HepG2 (cell line): ENCODE measurements at regions not wholly inside any gene's neighbourhood (a gene's known extent, or its start where the extent isn't known, plus 50 kb on each side); places are given as distances from the start of the nearest gene placed in this dataset.

Experiments used
- ATAC-seq: fragments of 200-7000 bp; cut with Tn5 transposase; 3 replicates; pipeline ENCODE4 v1.9.1; 2020; ENCODE audit warnings: mild to moderate bottlenecking, moderate library complexity
- BruUV-seq: library from RNA; stranded (reverse); fragments of 400-500 nt; replicated peaks from 2 replicates; lab custom pipeline; 2021; lab: Mats Ljungman, UMichigan
- CTCF ChIA-PET: fragments of 300-600 bp; formaldehyde crosslinking; extraction: SDS; loops from one replicate; lab custom pipeline; 2021; ENCODE audit warnings: low total read pairs, inconsistent platforms, low intra/inter-chr PET ratio; lab: Yijun Ruan, JAX
- POLR2A ChIA-PET: fragments of 350-600 bp; sonication (Branson Sonifier 250); formaldehyde crosslinking; loops from one replicate; lab custom pipeline; 2020; ENCODE audit warnings: antibody characterized with exemption, inconsistent platforms; lab: Yijun Ruan, JAX
- DNase-seq: peaks from one replicate; pipeline ENCODE4 v3.0.0-alpha.2; 2015; ENCODE audit warnings: low spot score
- FAIRE-seq: peaks from 3 replicates; lab custom pipeline; 2011; peaks lifted over from hg19 to GRCh38; lab: Jason Lieb, UNC
- H2AFZ ChIP-seq: one replicate; pipeline ENCODE4 v1.6.1; 2011; ENCODE audit warnings: low read length, inconsistent platforms
- H3K27ac ChIP-seq: fragments of 300-600 bp; 3 replicates; pipeline ENCODE4 v1.8.0; 2011; ENCODE audit warnings: mixed run types, mild to moderate bottlenecking, mixed read lengths, low read length, inconsistent platforms; ENCODE audit not compliant: insufficient read depth; ENCODE audit errors: extremely low read length
- H3K27me3 ChIP-seq, 2 experiments: fragments of 200-600 bp in 1 of 2; 2 replicates in 1 of 2; 3 replicates in 1 of 2; pipeline versions ENCODE4 v1.6.0 to v1.8.0; 2011; ENCODE audit warnings: low read length in 2 of 2, mild to moderate bottlenecking in 2 of 2, moderate library complexity in 2 of 2, inconsistent platforms in 1 of 2; ENCODE audit not compliant: insufficient read depth in 2 of 2, control insufficient read depth in 1 of 2
- H3K36me3 ChIP-seq, 2 experiments: fragments of 200-600 bp in 1 of 2; replicated peaks in 1 of 2; 2 replicates in 1 of 2; 3 replicates in 1 of 2; pipeline versions ENCODE4 v1.5.1 to v1.8.0; 2011; ENCODE audit warnings: low read length in 2 of 2, inconsistent platforms in 1 of 2; ENCODE audit not compliant: insufficient read depth in 2 of 2, control insufficient read depth in 1 of 2
- H3K4me1 ChIP-seq: 2 replicates; pipeline ENCODE4 v1.5.1; 2012; ENCODE audit warnings: low read length, inconsistent platforms; ENCODE audit not compliant: insufficient read depth
- H3K4me2 ChIP-seq: 2 replicates; pipeline ENCODE4 v1.6.0; 2011; ENCODE audit warnings: low read depth, low read length, inconsistent platforms
- H3K4me3 ChIP-seq, 3 experiments: fragments of 200-600 bp in 1 of 3; sonication (generic), shearing (Covaris generic) in 1 of 3; replicated peaks in 1 of 3; 2 replicates each; pipeline ENCODE4 v1.5.1; 2011 to 2016; ENCODE audit warnings: low read length in 3 of 3, inconsistent platforms in 2 of 3, low read depth in 2 of 3, mild to moderate bottlenecking in 2 of 3, control low read depth in 1 of 3, mixed read lengths in 1 of 3; ENCODE audit not compliant: insufficient read depth in 1 of 3
- H3K79me2 ChIP-seq: one replicate; pipeline ENCODE4 v1.6.1; 2011; ENCODE audit warnings: low read length, inconsistent platforms; ENCODE audit not compliant: insufficient read depth
- H3K9ac ChIP-seq: 2 replicates; pipeline ENCODE4 v1.6.0; 2011; ENCODE audit warnings: mild to moderate bottlenecking, low read depth, low read length, inconsistent platforms; ENCODE audit not compliant: insufficient read depth
- H3K9me3 ChIP-seq: 2 replicates; pipeline ENCODE4 v1.5.1; 2012; ENCODE audit warnings: mild to moderate bottlenecking, low read length
- H4K20me1 ChIP-seq: 2 replicates; pipeline ENCODE4 v1.6.0; 2011; ENCODE audit warnings: inconsistent platforms, mild to moderate bottlenecking, low read length, moderate library complexity; ENCODE audit not compliant: insufficient read depth
- AGO1 ChIP-seq: fragments of 200-400 bp; formaldehyde crosslinking; IDR thresholded peaks from 2 replicates; pipeline ENCODE4 v1.6.1; 2017; ENCODE audit warnings: mild to moderate bottlenecking, low read depth, low read length, moderate library complexity; ENCODE audit not compliant: poor library complexity, severe bottlenecking
- CHD2 ChIP-seq: IDR thresholded peaks from 2 replicates; pipeline ENCODE4 v1.6.1; 2011; ENCODE audit warnings: low read depth, low read length, improper control_type of control experiment
- HNRNPH1 ChIP-seq: fragments of 200-400 bp; formaldehyde crosslinking; optimal IDR thresholded peaks from 2 replicates; pipeline ENCODE3; 2017; ENCODE audit warnings: mild to moderate bottlenecking, low read depth, low read length
- KLF12 ChIP-seq: sonication (generic); formaldehyde crosslinking; IDR thresholded peaks from 2 replicates; pipeline ENCODE4 v1.4.0; 2020; ENCODE audit warnings: missing genetic modification reagents, borderline replicate concordance
- NFE2L2 ChIP-seq: fragments of 150-350 bp; IDR thresholded peaks from 2 replicates; pipeline ENCODE4 v1.6.1; 2014; ENCODE audit warnings: low read length
- ZFP41 ChIP-seq: sonication (generic); formaldehyde crosslinking; IDR thresholded peaks from 2 replicates; pipeline ENCODE4 v1.4.0; 2020; ENCODE audit warnings: mild to moderate bottlenecking, missing genetic modification reagents, borderline replicate concordance
- ZNF235 ChIP-seq: sonication (generic); formaldehyde crosslinking; IDR thresholded peaks from 2 replicates; pipeline ENCODE4 v1.8.1; 2023; ENCODE audit warnings: mild to moderate bottlenecking, missing genetic modification reagents, borderline replicate concordance
- ZNF430 ChIP-seq: sonication (generic); formaldehyde crosslinking; IDR thresholded peaks from 2 replicates; pipeline ENCODE4 v1.9.0; 2021; ENCODE audit warnings: mild to moderate bottlenecking, missing genetic modification reagents
- ZNF543 ChIP-seq: sonication (generic); formaldehyde crosslinking; IDR thresholded peaks from 2 replicates; pipeline ENCODE4 v1.4.0; 2020; ENCODE audit warnings: mild to moderate bottlenecking, missing genetic modification reagents
- ZNF546 ChIP-seq: sonication (generic); formaldehyde crosslinking; conservative IDR thresholded peaks from 2 replicates; pipeline ENCODE4 v1.8.1; 2023; ENCODE audit warnings: mild to moderate bottlenecking, missing genetic modification reagents
- ZNF549 ChIP-seq: sonication (generic); formaldehyde crosslinking; IDR thresholded peaks from 2 replicates; pipeline ENCODE4 v1.5.0; 2020; ENCODE audit warnings: missing genetic modification reagents
- ZNF792 ChIP-seq: IDR thresholded peaks from 2 replicates; pipeline ENCODE4 v1.6.1; 2016
- WGBS: methylation state at CpG from one replicate; pipeline ENCODE4 v1.1.6; 2017; ENCODE audit warnings: low lambda C conversion rate; 5-methylcytosine and 5-hydroxymethylcytosine counted together
- in situ Hi-C: cut with HindIII; loops from 2 replicates; pipeline ENCODE4 v1.10.0; 2017; ENCODE audit warnings: low pct_unique_long_range_greater_than_20kb; ENCODE audit not compliant: extremely low pct_ligation_motif_present
- intact Hi-C: fragments of 100-400 bp; cut with micrococcal nuclease; formaldehyde crosslinking; loops from one replicate; pipeline ENCODE4 v1.10.0; 2022; ENCODE audit not compliant: unreplicated experiment
- TF ChIP-seq, protein P1 (sequence below): IDR thresholded peaks from 2 replicates; pipeline ENCODE4 v1.6.1; 2016; ENCODE audit warnings: missing genetic modification reagents, missing compliant biosample characterization
- TF ChIP-seq, protein P2 (sequence below): conservative IDR thresholded peaks from 2 replicates; pipeline ENCODE4 v1.6.1; 2018; ENCODE audit warnings: missing genetic modification reagents
- TF ChIP-seq, protein P3 (sequence below): sonication (generic); formaldehyde crosslinking; IDR thresholded peaks from 2 replicates; pipeline ENCODE4 v1.4.0; 2020; ENCODE audit warnings: missing genetic modification reagents, mild to moderate bottlenecking, borderline replicate concordance

DNA sequence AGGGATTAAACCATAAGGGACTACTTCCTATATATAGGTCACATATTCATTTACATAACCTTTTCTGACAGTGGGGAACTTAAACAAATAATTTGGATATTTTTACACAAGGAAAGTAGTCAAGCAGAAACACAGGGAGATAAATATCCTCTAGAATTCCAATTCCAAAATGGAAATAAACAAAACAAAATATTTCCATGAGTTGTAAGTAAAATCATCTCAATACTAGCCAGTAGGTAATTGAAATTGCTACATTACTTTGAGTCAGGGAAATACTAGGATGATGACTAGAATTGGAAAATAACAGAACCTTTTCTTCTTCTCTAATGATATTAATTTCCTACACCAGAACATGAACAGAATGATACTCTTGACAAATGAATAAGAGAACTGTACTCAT lies 1308.1 kb upstream of the GJE1 start:
- DNase-seq, result no peak
- in situ Hi-C loops, result no loop called here
- no TSS peak for BruUV-seq
- CTCF ChIA-PET, result no interaction called here
- Histone ChIP-seq H2AFZ (no peak overlapping the region), H3K4me2 (no peak overlapping the region), H3K9me3 (no peaks in the 10 kb centered on the region), H3K9ac (no peak overlapping the region), H4K20me1 (no peaks in the 10 kb centered on the region), H3K27me3 (no peaks in the 10 kb centered on the region), H3K4me3 (no peak overlapping the region), H3K79me2 (no peaks in the 10 kb centered on the region), H3K4me1 (no peaks in the 10 kb centered on the region), H3K36me3 (no peaks in the 10 kb centered on the region), H3K27ac (no peak overlapping the region)
- intact Hi-C loops, result no loop called here
- no peak for ATAC-seq
- no peak for TF ChIP-seq ZNF430 (CRISPR knock-in tag)
- no peak for TF ChIP-seq CHD2
- TF ChIP-seq ZNF235 (CRISPR knock-in tag), result no peak
- no peak for TF ChIP-seq AGO1
- TF ChIP-seq ZNF546 (CRISPR knock-in tag), result no peak
- no peak for TF ChIP-seq ZNF549 (CRISPR knock-in tag)
- TF ChIP-seq HNRNPH1, result no peak
- TF ChIP-seq KLF12 (CRISPR knock-in tag), result no peak
- TF ChIP-seq, protein P1, sequence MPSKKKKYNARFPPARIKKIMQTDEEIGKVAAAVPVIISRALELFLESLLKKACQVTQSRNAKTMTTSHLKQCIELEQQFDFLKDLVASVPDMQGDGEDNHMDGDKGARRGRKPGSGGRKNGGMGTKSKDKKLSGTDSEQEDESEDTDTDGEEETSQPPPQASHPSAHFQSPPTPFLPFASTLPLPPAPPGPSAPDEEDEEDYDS, result no peak
- no peak for TF ChIP-seq NFE2L2
- no peak for TF ChIP-seq ZFP41 (CRISPR knock-in tag)
- no peak for TF ChIP-seq ZNF543
- POLR2A ChIA-PET, result no interaction called here
- no peak for FAIRE-seq

DNA sequence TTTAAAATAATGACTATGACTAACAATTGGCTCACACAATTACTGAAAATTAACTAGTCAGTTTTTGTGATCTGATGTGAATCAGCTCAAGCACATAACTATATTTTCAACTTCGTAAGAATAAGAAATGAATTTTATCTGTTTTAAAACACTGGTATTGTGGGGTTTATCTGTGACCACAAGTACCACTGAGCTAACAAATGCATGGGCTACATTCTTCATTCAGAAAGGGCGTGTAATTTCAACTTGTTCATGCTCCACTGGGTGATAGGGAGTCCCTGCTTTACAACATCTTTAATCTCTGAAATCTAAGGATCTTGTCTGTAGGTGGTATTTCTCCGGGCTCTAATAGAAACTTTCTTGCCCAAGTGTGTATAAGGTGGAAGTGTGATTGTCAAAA lies 1311.5 kb upstream of the GJE1 start:
- Histone ChIP-seq H3K4me3 (no peak overlapping the region), H3K4me2 (no peak overlapping the region), H3K27ac (no peak overlapping the region), H3K4me1 (no peaks in the 10 kb centered on the region), H3K9me3 (no peaks in the 10 kb centered on the region), H2AFZ (no peak overlapping the region), H3K9ac (no peak overlapping the region), H3K79me2 (no peaks in the 10 kb centered on the region), H4K20me1 (no peaks in the 10 kb centered on the region), H3K27me3 (no peaks in the 10 kb centered on the region), H3K36me3 (no peaks in the 10 kb centered on the region)
- CTCF ChIA-PET, result no interaction called here
- intact Hi-C loops (no loop called here), in situ Hi-C loops (no loop called here)
- POLR2A ChIA-PET, result no interaction called here
- no TSS peak for BruUV-seq
- ATAC-seq (no peak), FAIRE-seq (no peak), DNase-seq (no peak)
- 89% methylated on average over 3 of the region's 3 CpGs for WGBS
- TF ChIP-seq, protein P2, sequence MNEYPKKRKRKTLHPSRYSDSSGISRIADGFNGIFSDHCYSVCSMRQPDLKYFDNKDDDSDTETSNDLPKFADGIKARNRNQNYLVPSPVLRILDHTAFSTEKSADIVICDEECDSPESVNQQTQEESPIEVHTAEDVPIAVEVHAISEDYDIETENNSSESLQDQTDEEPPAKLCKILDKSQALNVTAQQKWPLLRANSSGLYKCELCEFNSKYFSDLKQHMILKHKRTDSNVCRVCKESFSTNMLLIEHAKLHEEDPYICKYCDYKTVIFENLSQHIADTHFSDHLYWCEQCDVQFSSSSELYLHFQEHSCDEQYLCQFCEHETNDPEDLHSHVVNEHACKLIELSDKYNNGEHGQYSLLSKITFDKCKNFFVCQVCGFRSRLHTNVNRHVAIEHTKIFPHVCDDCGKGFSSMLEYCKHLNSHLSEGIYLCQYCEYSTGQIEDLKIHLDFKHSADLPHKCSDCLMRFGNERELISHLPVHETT (CRISPR knock-in tag), result no peak
- TF ChIP-seq, protein P3, sequence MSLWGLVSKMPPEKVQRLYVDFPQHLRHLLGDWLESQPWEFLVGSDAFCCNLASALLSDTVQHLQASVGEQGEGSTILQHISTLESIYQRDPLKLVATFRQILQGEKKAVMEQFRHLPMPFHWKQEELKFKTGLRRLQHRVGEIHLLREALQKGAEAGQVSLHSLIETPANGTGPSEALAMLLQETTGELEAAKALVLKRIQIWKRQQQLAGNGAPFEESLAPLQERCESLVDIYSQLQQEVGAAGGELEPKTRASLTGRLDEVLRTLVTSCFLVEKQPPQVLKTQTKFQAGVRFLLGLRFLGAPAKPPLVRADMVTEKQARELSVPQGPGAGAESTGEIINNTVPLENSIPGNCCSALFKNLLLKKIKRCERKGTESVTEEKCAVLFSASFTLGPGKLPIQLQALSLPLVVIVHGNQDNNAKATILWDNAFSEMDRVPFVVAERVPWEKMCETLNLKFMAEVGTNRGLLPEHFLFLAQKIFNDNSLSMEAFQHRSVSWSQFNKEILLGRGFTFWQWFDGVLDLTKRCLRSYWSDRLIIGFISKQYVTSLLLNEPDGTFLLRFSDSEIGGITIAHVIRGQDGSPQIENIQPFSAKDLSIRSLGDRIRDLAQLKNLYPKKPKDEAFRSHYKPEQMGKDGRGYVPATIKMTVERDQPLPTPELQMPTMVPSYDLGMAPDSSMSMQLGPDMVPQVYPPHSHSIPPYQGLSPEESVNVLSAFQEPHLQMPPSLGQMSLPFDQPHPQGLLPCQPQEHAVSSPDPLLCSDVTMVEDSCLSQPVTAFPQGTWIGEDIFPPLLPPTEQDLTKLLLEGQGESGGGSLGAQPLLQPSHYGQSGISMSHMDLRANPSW (CRISPR knock-in tag), result no peak
- TF ChIP-seq ZNF792, result no peak
